Mesothelial cell of epicardium (in vitro differentiated cells): ENCODE measurements at regions not wholly inside any gene's neighbourhood (a gene's known extent, or its start where the extent isn't known, plus 50 kb on each side); places are given as distances from the start of the nearest gene placed in this dataset.

ENCODE experiments used
- DNase-seq, 2 experiments: peaks; one replicate each; pipeline ENCODE4 v3.0.0; 2021; ENCODE audit warnings: low spot score in 2 of 2; ENCODE audit not compliant: unreplicated experiment in 2 of 2
- H3K27ac Mint-ChIP-seq: 2 replicates; pipeline ENCODE4 v1.8.0; 2021; ENCODE audit warnings: mixed read lengths
- H3K27me3 Mint-ChIP-seq: 2 replicates; pipeline ENCODE4 v1.8.0; 2021; ENCODE audit warnings: low read depth, mixed read lengths
- H3K36me3 Mint-ChIP-seq: 2 replicates; pipeline ENCODE4 v1.8.0; 2021; ENCODE audit warnings: mixed read lengths
- H3K4me1 Mint-ChIP-seq: 2 replicates; pipeline ENCODE4 v1.8.0; 2021; ENCODE audit warnings: mixed read lengths
- H3K4me3 Mint-ChIP-seq: 2 replicates; pipeline ENCODE4 v1.8.0; 2021; ENCODE audit warnings: mild to moderate bottlenecking, moderate library complexity, mixed read lengths
- H3K9me3 Mint-ChIP-seq: 2 replicates; pipeline ENCODE4 v1.8.0; 2021; ENCODE audit warnings: mixed read lengths
- CTCF ChIP-seq: fragments of 200-600 bp; sonication (generic); IDR thresholded peaks from one replicate; pipeline ENCODE4 v1.5.0; 2021; ENCODE audit warnings: antibody characterized with exemption; ENCODE audit not compliant: unreplicated experiment

GRCh38 chr3:118347396-118348168 lies 687.1 kb downstream of the IGSF11 start:
- Mint-ChIP-seq H3K27ac (no peak overlapping the region), H3K36me3 (peaks cover 2% of the 10 kb centered on the region), H3K27me3 (no peaks in the 10 kb centered on the region), H3K4me1 (no peaks in the 10 kb centered on the region), H3K9me3 (peaks cover 25% of the 10 kb centered on the region), H3K4me3 (no peak overlapping the region)
- no peak for TF ChIP-seq CTCF
- DNase-seq: no peak

- peaks cover 30% of the 10 kb centered on the region for H3K9me3 Mint-ChIP-seq
- DNase-seq: no peak
- H3K4me1 Mint-ChIP-seq: no peaks in the 10 kb centered on the region
- no peaks in the 10 kb centered on the region for H3K27me3 Mint-ChIP-seq
- no peak overlapping the region for H3K4me3 Mint-ChIP-seq
- peaks cover 2% of the 10 kb centered on the region for H3K36me3 Mint-ChIP-seq
- TF ChIP-seq CTCF: no peak
- no peak overlapping the region for H3K27ac Mint-ChIP-seq
Measured at GRCh38 chr3:118348169-118348557, 686.5 kb downstream of the IGSF11 start.

GRCh38 chr3:118354556-118354955 lies 680.1 kb downstream of the IGSF11 start:
- Mint-ChIP-seq H3K27me3 (no peaks in the 10 kb centered on the region), H3K4me3 (no peak overlapping the region), H3K36me3 (peaks cover 8% of the 10 kb centered on the region), H3K9me3 (peaks cover 75% of the 10 kb centered on the region), H3K4me1 (no peaks in the 10 kb centered on the region), H3K27ac (no peak overlapping the region)
- TF ChIP-seq CTCF: no peak
- DNase-seq: no peak

- TF ChIP-seq CTCF: no peak
- Mint-ChIP-seq H3K27me3 (no peaks in the 10 kb centered on the region), H3K4me3 (no peak overlapping the region)
Measured at GRCh38 chr3:118369892-118370491, 664.7 kb downstream of the IGSF11 start.

GRCh38 chr3:118380576-118380975 lies 654.1 kb downstream of the IGSF11 start:
- Mint-ChIP-seq H3K4me1 (no peaks in the 10 kb centered on the region), H3K4me3 (no peak overlapping the region), H3K27ac (no peak overlapping the region), H3K27me3 (no peaks in the 10 kb centered on the region), H3K9me3 (peaks cover 5% of the 10 kb centered on the region), H3K36me3 (no peaks in the 10 kb centered on the region)
- no peak for DNase-seq
- no peak for TF ChIP-seq CTCF

More at GRCh38 chr3:118369892-118370491, 664.7 kb downstream of the IGSF11 start:
- Mint-ChIP-seq H3K4me1 (no peaks in the 10 kb centered on the region), H3K9me3 (peaks cover 52% of the 10 kb centered on the region), H3K27ac (no peak overlapping the region), H3K36me3 (no peaks in the 10 kb centered on the region)
- DNase-seq: no peak
